ENCODE measurements at regions not wholly inside any gene's neighbourhood (a gene's known extent, or its start where the extent isn't known, plus 50 kb on each side); places are given as distances from the start of the nearest gene placed in this dataset.

DNA sequence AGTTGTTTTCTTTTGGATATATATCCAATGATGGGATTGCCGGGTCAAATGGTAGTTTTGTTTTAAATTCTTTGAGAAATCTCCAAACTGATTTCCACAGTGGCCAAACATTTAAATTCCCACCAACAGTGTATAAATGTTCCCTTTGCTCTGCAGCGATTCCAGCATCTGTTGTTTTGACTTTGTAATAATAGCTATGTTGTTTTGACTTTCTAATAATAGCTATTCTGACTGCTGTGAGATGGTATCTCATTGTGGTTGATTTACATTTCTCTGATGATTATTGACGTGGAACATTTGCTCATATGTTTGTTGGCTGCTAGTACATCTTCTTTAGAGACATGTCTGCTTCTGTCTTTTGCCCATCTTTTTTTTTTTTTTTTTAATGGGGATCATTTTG lies 332.2 kb upstream of the GBE1 start:
- DNase-seq (ENCODE audit: low read depth) = no peak
- H3K4me3 ChIP-seq (ENCODE audit: low read depth, low read length) = no peak overlapping the region
- TF ChIP-seq, protein P1, sequence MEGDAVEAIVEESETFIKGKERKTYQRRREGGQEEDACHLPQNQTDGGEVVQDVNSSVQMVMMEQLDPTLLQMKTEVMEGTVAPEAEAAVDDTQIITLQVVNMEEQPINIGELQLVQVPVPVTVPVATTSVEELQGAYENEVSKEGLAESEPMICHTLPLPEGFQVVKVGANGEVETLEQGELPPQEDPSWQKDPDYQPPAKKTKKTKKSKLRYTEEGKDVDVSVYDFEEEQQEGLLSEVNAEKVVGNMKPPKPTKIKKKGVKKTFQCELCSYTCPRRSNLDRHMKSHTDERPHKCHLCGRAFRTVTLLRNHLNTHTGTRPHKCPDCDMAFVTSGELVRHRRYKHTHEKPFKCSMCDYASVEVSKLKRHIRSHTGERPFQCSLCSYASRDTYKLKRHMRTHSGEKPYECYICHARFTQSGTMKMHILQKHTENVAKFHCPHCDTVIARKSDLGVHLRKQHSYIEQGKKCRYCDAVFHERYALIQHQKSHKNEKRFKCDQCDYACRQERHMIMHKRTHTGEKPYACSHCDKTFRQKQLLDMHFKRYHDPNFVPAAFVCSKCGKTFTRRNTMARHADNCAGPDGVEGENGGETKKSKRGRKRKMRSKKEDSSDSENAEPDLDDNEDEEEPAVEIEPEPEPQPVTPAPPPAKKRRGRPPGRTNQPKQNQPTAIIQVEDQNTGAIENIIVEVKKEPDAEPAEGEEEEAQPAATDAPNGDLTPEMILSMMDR (IDR thresholded peaks at IDR 0.05; ENCODE audit: low read depth, low read length, missing control alignments) = no peak

DNA sequence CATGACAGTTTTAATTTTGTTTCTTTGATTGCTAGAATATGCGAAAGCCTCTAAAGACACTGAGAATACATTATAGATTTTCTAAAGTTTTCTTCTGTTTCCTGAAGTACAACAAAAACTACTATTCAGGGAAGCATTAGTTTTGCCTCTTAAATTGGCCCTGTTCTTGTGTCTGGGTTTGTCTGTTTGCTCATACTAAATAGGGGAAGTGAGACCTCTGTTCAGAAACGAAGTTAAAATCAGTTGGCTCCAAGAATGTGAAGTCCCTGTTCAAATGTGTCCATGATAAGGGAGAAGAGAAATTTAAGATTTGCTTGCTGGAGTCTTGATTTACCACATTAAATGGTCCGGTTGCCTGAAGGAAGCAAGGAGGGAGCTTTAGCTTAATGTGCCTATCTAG lies 327.3 kb upstream of the GBE1 start:
- DNase-seq (ENCODE audit: low read depth) = peak; percentile 3
- no peak overlapping the region for H3K4me3 ChIP-seq (ENCODE audit: low read depth, low read length)
- TF ChIP-seq, protein P1 (IDR thresholded peaks at IDR 0.05; ENCODE audit: low read depth, low read length, missing control alignments) = no peak

DNA sequence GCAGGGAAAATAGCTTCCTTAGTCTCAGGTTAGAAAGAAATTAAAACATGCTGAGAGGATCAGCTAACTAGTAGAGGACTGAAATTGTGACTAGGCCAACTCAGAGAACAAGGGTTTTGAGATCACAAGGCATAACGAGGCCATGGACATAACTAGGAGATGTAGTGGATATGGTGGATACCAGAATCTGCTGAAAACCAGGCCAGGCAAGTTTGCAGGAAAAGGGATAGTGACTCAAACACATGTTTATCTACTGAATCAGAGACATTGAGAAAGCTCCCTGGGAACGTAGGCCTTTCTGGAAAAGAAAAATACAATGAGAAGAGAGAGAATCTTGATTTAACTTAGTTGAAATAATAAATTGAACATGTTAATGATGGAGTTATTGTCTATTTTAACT lies 326.5 kb upstream of the GBE1 start:
- DNase-seq (ENCODE audit: low read depth) = no peak
- TF ChIP-seq, protein P1 (IDR thresholded peaks at IDR 0.05; ENCODE audit: low read depth, low read length, missing control alignments) = no peak
- H3K4me3 ChIP-seq (ENCODE audit: low read depth, low read length) = no peak overlapping the region

DNA sequence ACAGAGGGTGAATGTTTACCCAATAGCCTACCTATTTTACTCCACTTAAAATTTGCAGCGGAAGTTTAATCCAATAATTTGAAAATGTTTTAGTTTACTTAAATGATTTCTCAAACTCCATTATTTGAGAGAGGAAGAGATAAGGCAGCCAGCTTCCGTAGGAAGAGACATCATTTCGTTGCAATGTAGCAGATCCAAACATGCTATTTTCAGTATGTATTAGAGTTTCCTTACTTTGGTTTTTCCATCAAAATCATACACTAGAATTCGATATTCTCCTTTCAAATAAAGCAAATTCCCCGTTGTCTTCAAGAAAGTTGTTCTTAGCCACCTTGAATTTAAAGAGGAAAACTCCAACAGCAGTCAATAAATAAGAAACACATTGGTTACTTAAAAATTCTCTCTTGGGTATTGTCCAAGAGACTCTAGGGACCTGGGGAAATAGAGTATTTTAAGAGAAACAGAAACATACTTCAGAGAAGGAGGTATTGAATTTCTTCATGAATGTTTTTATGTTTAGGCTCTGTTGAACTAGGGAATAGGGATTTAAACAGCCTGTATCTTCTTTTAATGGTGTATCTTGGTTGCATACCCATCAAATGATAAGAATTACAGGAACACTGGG lies 324.5 kb upstream of the GBE1 start:
- no peak for DNase-seq (ENCODE audit: low read depth)
- H3K4me3 ChIP-seq (ENCODE audit: low read depth, low read length) = no peak overlapping the region
- TF ChIP-seq, protein P1 (IDR thresholded peaks at IDR 0.05; ENCODE audit: low read depth, low read length, missing control alignments) = no peak

DNA sequence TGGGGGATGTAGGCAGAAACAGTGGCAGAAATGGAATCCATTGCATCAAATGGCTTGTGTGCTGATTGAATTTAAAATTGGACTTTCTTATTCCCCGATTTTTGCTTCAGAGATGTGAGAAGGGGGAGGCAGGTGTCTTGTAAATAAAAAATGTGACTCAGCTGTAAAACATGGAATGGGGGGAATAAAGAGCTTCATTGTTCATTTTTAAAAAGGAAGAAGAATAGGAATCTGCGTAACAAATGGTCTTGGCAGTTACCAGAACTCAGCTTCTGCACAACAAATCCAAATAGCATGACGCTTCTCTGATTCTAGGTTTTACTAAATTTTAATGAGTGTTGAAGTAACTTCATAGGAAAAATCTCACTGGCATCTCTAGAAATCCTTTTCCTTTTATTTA lies 323.9 kb upstream of the GBE1 start:
- TF ChIP-seq, protein P1 (IDR thresholded peaks at IDR 0.05; ENCODE audit: low read depth, low read length, missing control alignments) = no peak
- H3K4me3 ChIP-seq (ENCODE audit: low read depth, low read length) = no peak overlapping the region
- DNase-seq (ENCODE audit: low read depth) = no peak

DNA sequence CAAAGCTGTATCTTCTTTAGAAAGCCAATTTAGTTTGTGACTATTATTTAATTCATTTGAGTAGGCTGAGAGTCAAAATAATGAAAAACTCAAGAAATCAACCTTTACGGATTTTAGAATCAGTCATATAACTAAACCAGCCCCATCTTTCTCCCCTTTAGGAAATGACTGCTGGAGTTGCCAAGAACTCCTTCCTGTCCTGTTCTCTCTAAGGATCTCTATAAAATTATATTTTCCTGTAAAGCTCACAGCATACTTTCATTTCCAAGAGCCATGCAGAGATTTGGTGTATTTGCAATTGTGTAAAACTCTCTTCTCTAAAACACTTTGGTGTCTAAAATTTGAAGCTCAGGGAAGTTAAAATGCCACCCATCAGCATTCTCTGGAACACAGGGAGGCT lies 323.4 kb upstream of the GBE1 start:
- no peak for DNase-seq (ENCODE audit: low read depth)
- H3K4me3 ChIP-seq (ENCODE audit: low read depth, low read length) = no peak overlapping the region
- TF ChIP-seq, protein P1 (IDR thresholded peaks at IDR 0.05; ENCODE audit: low read depth, low read length, missing control alignments) = no peak

DNA sequence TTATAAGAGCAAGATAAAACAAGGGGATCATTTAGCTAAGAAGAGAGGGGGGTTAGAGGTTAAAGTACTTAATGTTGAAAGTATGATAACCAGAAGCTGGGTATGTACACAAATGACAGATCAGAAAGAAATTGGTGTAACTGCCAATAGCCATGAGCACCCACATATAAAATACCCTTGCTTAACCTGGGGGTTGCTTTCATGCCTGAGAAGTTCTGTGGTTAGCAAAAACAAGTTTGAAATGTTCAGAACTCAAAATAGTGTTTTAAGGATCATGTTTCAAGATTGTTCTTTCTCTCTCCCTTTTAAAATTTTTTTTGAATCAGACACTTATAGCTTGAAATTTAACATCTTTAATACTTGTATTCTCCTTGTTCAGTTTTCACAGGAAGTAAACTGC lies 321.4 kb upstream of the GBE1 start:
- H3K4me3 ChIP-seq (ENCODE audit: low read depth, low read length) = no peak overlapping the region
- no peak for DNase-seq (ENCODE audit: low read depth)
- TF ChIP-seq, protein P1 (IDR thresholded peaks at IDR 0.05; ENCODE audit: low read depth, low read length, missing control alignments) = no peak

Data from GM12864 (cell line).